A549 (cell line): ENCODE measurements at regions not wholly inside any gene's neighbourhood (a gene's known extent, or its start where the extent isn't known, plus 50 kb on each side); places are given as distances from the start of the nearest gene placed in this dataset.

Experiments
- ATAC-seq, 2 experiments: fragments of 200-7000 bp in 1 of 2; fragments of >200 bp in 1 of 2; cut with Nextera tagmentation in 1 of 2; cut with Tn5 transposase in 1 of 2; 3 replicates each; pipeline versions ENCODE4 v1.8.0 to v1.9.1; 2018 to 2020; ENCODE audit warnings: mild to moderate bottlenecking in 1 of 2, moderate library complexity in 1 of 2
- CTCF ChIA-PET: fragments of 300-600 bp; sonication (Branson Sonifier 250); formaldehyde crosslinking; extraction: SDS; loops from one replicate; lab custom pipeline; 2021; ENCODE audit warnings: antibody characterized with exemption, inconsistent platforms; lab: Yijun Ruan, JAX
- POLR2A ChIA-PET: fragments of 350-600 bp; formaldehyde crosslinking; extraction: SDS; loops from one replicate; lab custom pipeline; 2021; ENCODE audit warnings: antibody characterized with exemption, inconsistent platforms; lab: Yijun Ruan, JAX
- DNase-seq, 2 experiments: peaks; one replicate each; pipeline versions ENCODE4 v3.0.0 to v3.0.0-alpha.2; 2011 to 2016; ENCODE audit warnings: low read depth in 1 of 2, low spot score in 1 of 2
- FAIRE-seq: peaks from 2 replicates; lab custom pipeline; 2011; peaks lifted over from hg19 to GRCh38; lab: Jason Lieb, UNC
- H3K27ac ChIP-seq, 2 experiments: fragments of >200 bp; sonication (Bioruptor Twin); formaldehyde crosslinking; 3 replicates each; pipeline ENCODE4 v1.5.1; 2016 to 2017
- H3K4me1 ChIP-seq: fragments of >200 bp; sonication (Bioruptor Twin); formaldehyde crosslinking; 3 replicates; pipeline ENCODE4 v1.6.1; 2016
- H3K4me2 ChIP-seq: fragments of >200 bp; sonication (Bioruptor Twin); formaldehyde crosslinking; 3 replicates; pipeline ENCODE4 v1.6.1; 2016
- H3K4me3 ChIP-seq: fragments of >200 bp; sonication (Bioruptor Twin); formaldehyde crosslinking; 3 replicates; pipeline ENCODE4 v1.5.1; 2016
- H3K9me3 ChIP-seq: fragments of >200 bp; sonication (Bioruptor Twin); formaldehyde crosslinking; 3 replicates; pipeline ENCODE4 v1.6.1; 2016
- BCL3 ChIP-seq: fragments of >200 bp; sonication (Bioruptor Twin); formaldehyde crosslinking; IDR thresholded peaks from 3 replicates; pipeline ENCODE4 v1.6.1; 2016
- BHLHE40 ChIP-seq: IDR thresholded peaks from 2 replicates; pipeline ENCODE4 v1.6.1; 2012; ENCODE audit warnings: low read depth, low read length, inconsistent platforms
- CBX8 ChIP-seq: fragments of 200-600 bp; sonication (generic); IDR thresholded peaks from 2 replicates; pipeline ENCODE4 v1.6.1; 2016
- CTCF ChIP-seq: fragments of >200 bp; sonication (Bioruptor Twin); formaldehyde crosslinking; IDR thresholded peaks from 3 replicates; pipeline ENCODE4 v1.5.1; 2016
- EHMT2 ChIP-seq: fragments of 200-600 bp; sonication (generic); IDR thresholded peaks from 2 replicates; pipeline ENCODE4 v1.6.1; 2016; ENCODE audit warnings: antibody characterized with exemption, low read depth, mild to moderate bottlenecking, moderate library complexity
- ESRRA ChIP-seq: fragments of 150-350 bp; IDR thresholded peaks from 2 replicates; pipeline ENCODE4 v1.6.1; 2014; ENCODE audit warnings: mild to moderate bottlenecking, low read length, borderline replicate concordance
- GATA3 ChIP-seq: IDR thresholded peaks from 2 replicates; pipeline ENCODE4 v1.6.1; 2012; ENCODE audit warnings: borderline replicate concordance
- HOXB5 ChIP-seq: fragments of 250-450 bp; sonication (Bioruptor Pico); IDR thresholded peaks from 2 replicates; pipeline ENCODE4 v1.5.0; 2020; ENCODE audit warnings: mild to moderate bottlenecking, moderate library complexity
- JUN ChIP-seq, 2 experiments: fragments of >200 bp; sonication (Bioruptor Twin); formaldehyde crosslinking; IDR thresholded peaks; 2 replicates in 1 of 2; 3 replicates in 1 of 2; pipeline ENCODE4 v1.6.1; 2016 to 2017
- MYC ChIP-seq: IDR thresholded peaks from 2 replicates; pipeline ENCODE4 v1.6.1; 2012; ENCODE audit warnings: mild to moderate bottlenecking, inconsistent platforms, low read length, improper control_type of control experiment, borderline replicate concordance
- POLR2A ChIP-seq: IDR thresholded peaks from 2 replicates; pipeline ENCODE4 v1.6.1; 2012; ENCODE audit warnings: mild to moderate bottlenecking, low read length
- RAD21 ChIP-seq, 2 experiments: fragments of >200 bp in 1 of 2; sonication (Bioruptor Twin) in 1 of 2; formaldehyde crosslinking in 1 of 2; IDR thresholded peaks in 1 of 2; conservative IDR thresholded peaks in 1 of 2; 2 replicates in 1 of 2; 3 replicates in 1 of 2; pipeline ENCODE4 v1.6.1; 2012 to 2018; ENCODE audit warnings: inconsistent platforms in 1 of 2
- SMC3 ChIP-seq: fragments of >200 bp; sonication (Bioruptor Twin); formaldehyde crosslinking; IDR thresholded peaks from 3 replicates; pipeline ENCODE4 v1.6.1; 2018; ENCODE audit warnings: inconsistent platforms
- ZC3H11A ChIP-seq: fragments of 450-650 bp; IDR thresholded peaks from 2 replicates; pipeline ENCODE4 v1.6.1; 2014; ENCODE audit warnings: antibody characterized with exemption, mild to moderate bottlenecking
- ZNF302 ChIP-seq: fragments of 250-450 bp; sonication (Bioruptor Pico); IDR thresholded peaks from 2 replicates; pipeline ENCODE4 v1.9.0; 2021; ENCODE audit warnings: inconsistent platforms, mild to moderate bottlenecking, moderate library complexity
- WGBS: methylation state at CpG from one replicate; pipeline ENCODE4 v1.1.6; 2017; ENCODE audit errors: missing lambda C conversion rate; 5-methylcytosine and 5-hydroxymethylcytosine counted together
- TF ChIP-seq, protein P1 (sequence below): IDR thresholded peaks from 2 replicates; pipeline ENCODE4 v1.6.1; 2012
- TF ChIP-seq, protein P2 (sequence below): fragments of 250-450 bp; sonication (Bioruptor Pico); IDR thresholded peaks from 2 replicates; pipeline ENCODE4 v1.5.0; 2021; ENCODE audit warnings: mild to moderate bottlenecking, moderate library complexity, borderline replicate concordance
- TF ChIP-seq, protein P3 (sequence below): fragments of 250-450 bp; sonication (Bioruptor Pico); IDR thresholded peaks from 2 replicates; pipeline ENCODE4 v1.5.0; 2020; ENCODE audit warnings: low read depth, mild to moderate bottlenecking, moderate library complexity

GRCh38 chr21:41613533-41613909, 105.6 kb upstream of the TMPRSS2 start (continued):
- TF ChIP-seq POLR2A, result no peak

DNA sequence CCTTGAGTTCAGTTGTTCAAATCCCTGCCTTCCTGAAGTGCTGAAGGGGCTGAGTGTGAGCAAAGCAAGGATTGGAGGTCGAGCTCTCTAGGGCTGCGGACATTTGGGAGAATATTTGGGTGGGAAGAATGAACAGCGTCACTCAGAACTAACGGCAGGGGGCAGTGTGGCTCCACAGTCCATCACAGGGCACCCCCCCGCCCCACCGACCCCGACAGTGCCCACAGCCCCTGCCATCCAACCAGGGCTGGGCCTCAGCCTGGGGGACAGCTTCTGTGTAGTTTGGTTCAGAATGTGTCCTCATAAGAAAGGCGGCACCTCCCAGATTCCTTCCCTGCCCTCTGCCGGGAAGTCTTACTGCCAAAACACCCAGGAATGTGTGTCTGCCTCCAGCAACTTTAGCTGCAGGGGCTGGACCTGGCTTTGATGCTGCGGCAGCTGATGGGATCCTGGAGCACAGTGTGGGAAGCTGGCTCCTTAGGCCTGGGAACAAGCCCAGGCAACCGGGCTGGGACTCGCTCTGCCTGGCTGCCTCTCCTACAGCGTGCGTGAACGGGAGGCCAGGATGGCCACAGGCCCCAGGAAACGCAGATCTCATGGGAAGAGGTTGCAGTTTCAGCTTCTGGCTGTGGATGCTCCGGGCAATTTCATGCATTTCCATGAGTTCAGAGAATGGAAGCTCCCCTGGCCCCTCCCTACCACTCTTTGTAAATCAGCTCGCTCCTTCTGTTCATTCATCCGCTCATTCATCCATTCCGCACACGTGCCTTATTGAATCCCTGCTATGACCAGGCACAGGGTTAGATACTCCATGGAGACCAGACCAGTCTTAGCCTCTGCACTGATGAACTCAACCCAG, 104.9 kb upstream of the TMPRSS2 start:
- Histone ChIP-seq H3K4me2 (peak overlapping the region; percentile 82), H3K4me3 (no peak overlapping the region), H3K9me3 (no peaks in the 10 kb centered on the region), H3K4me1 (peaks cover 28% of the 10 kb centered on the region), H3K27ac (peak overlapping the region; percentile 72 to 85)
- ATAC-seq, result peak; percentile 79 to 91
- POLR2A ChIA-PET, result interaction anchor here (0.9 to 2.6 kb wide), 6 partner anchors 65 to 165 kb away, joined by 4 to 12 read pairs (median 5); no protein-coding TSS in a partner anchor
- CTCF ChIA-PET, result interaction anchor here (0.6 to 11.1 kb wide), 73 partner anchors 9 to 504 kb away, joined by 3 to 189 read pairs (median 5); partner anchors contain the start of gene RIPK4
- TF ChIP-seq RAD21 (conservative IDR thresholded peaks at IDR 0.05 in 1 of 2, IDR thresholded peaks at IDR 0.05 in 1 of 2) (peak; percentile 85 to 97), ZNF302 (no peak), SMC3 (peak; percentile 96), CTCF (peak; percentile 65), BHLHE40 (no peak), GATA3 (peak; percentile 58; the same call in 1 of the 2 replicates)
- TF ChIP-seq, protein P1, sequence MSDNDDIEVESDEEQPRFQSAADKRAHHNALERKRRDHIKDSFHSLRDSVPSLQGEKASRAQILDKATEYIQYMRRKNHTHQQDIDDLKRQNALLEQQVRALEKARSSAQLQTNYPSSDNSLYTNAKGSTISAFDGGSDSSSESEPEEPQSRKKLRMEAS, result peak; percentile 28; the same call in 1 of the 2 replicates
- peak; percentile 50 to 75 for DNase-seq
- no peak for FAIRE-seq
- 61% methylated on average over 9 of the region's 21 CpGs for WGBS

DNA sequence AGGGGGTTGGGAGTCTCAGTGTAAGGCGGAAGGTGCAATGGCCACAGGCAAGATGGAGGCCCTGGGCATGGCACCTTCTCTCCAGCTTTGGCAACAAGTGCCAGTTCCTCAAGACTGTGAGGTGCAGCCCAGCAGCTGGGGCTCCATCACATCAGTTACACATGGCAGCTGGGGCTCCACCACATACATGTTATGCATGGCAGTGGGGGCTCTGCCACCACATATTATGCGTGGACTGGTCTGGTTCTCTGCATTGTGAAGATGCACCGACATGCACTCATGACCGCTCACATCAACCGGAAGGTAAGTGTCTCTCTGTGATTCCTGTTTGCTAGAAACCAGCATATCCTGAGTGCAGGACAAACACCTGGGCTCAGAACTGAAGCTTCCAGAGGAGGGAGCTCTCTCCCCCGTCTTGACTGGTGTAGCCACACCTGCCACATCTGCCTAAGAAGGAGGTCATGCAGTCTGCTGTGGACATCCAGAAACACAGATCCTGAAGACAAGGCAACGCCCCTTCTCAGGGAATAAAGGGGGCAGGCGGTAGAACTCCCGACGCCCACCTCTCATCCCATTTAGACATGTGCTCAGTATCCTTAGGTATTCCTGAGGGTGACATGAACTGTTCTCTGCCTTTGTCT, 104.1 kb upstream of the TMPRSS2 start:
- POLR2A ChIA-PET, result interaction anchor here (1.3 to 2.6 kb wide), 5 partner anchors 66 to 166 kb away, joined by 4 to 12 read pairs (median 6); no protein-coding TSS in a partner anchor
- Histone ChIP-seq H3K4me3 (no peak overlapping the region), H3K4me2 (peak overlapping the region; percentile 82), H3K27ac (peak overlapping the region; percentile 72 to 85), H3K4me1 (peaks cover 28% of the 10 kb centered on the region), H3K9me3 (no peaks in the 10 kb centered on the region)
- WGBS, result 21% methylated on average over 10 of the region's 10 CpGs
- CTCF ChIA-PET, result interaction anchor here (0.6 to 11.1 kb wide), 71 partner anchors 10 to 505 kb away, joined by 3 to 189 read pairs (median 5); partner anchors contain the start of gene RIPK4
- peak; percentile 60 to 67 for DNase-seq
- TF ChIP-seq, protein P2, sequence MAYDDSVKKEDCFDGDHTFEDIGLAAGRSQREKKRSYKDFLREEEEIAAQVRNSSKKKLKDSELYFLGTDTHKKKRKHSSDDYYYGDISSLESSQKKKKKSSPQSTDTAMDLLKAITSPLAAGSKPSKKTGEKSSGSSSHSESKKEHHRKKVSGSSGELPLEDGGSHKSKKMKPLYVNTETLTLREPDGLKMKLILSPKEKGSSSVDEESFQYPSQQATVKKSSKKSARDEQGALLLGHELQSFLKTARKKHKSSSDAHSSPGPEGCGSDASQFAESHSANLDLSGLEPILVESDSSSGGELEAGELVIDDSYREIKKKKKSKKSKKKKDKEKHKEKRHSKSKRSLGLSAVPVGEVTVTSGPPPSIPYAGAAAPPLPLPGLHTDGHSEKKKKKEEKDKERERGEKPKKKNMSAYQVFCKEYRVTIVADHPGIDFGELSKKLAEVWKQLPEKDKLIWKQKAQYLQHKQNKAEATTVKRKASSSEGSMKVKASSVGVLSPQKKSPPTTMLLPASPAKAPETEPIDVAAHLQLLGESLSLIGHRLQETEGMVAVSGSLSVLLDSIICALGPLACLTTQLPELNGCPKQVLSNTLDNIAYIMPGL, result no peak
- TF ChIP-seq RAD21 (conservative IDR thresholded peaks at IDR 0.05 in 1 of 2, IDR thresholded peaks at IDR 0.05 in 1 of 2), result peak in 1 of 2 experiments; percentile 67; a peak in 2 of 5 replicates
- TF ChIP-seq, all 56 proteins: peak for 1
- FAIRE-seq (no peak), ATAC-seq (peak; percentile 86 to 89)

GRCh38 chr21:41611441-41611840, 103.5 kb upstream of the TMPRSS2 start:
- no peak for DNase-seq
- TF ChIP-seq BCL3 (no peak), ZC3H11A (no peak), BHLHE40 (no peak), MYC (no peak), GATA3 (no peak), JUN (IDR thresholded peaks at IDR 0.05) (no peak), CBX8 (no peak), HOXB5 (CRISPR knock-in tag) (no peak), EHMT2 (no peak), ESRRA (no peak)
- TF ChIP-seq, protein P3, sequence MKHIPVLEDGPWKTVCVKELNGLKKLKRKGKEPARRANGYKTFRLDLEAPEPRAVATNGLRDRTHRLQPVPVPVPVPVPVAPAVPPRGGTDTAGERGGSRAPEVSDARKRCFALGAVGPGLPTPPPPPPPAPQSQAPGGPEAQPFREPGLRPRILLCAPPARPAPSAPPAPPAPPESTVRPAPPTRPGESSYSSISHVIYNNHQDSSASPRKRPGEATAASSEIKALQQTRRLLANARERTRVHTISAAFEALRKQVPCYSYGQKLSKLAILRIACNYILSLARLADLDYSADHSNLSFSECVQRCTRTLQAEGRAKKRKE (CRISPR knock-in tag), result no peak
- TF ChIP-seq, protein P2, result no peak
- TF ChIP-seq, protein P1, result no peak

More at GRCh38 chr21:41611441-41611840, 103.5 kb upstream of the TMPRSS2 start:
- no peak overlapping the region for H3K4me2 ChIP-seq
- H3K27ac ChIP-seq, result peak overlapping the region in 1 of 2 experiments; percentile 27; a peak in 1 of 6 replicates
- peaks cover 28% of the 10 kb centered on the region for H3K4me1 ChIP-seq
- FAIRE-seq (no peak), ATAC-seq (no peak)
- 65% methylated on average over 5 of the region's 5 CpGs for WGBS
- ChIA-PET CTCF (interaction anchor here (0.8 to 11.1 kb wide), 27 partner anchors 10 to 505 kb away, joined by 3 to 189 read pairs (median 12); partner anchors contain the start of gene RIPK4), POLR2A (interaction anchor here (2.6 kb wide), 1 partner anchor 167 kb away, joined by 12 read pairs; no protein-coding TSS in a partner anchor)
- H3K9me3 ChIP-seq, result no peaks in the 10 kb centered on the region
- no peak overlapping the region for H3K4me3 ChIP-seq
